SK-N-SH (cell line): ENCODE measurements at regions not wholly inside any gene's neighbourhood (a gene's known extent, or its start where the extent isn't known, plus 50 kb on each side); places are given as distances from the start of the nearest gene placed in this dataset.

Experiments
- CTCF ChIA-PET: fragments of 300-600, 350-600 bp; formaldehyde crosslinking; extraction: SDS; loops from one replicate; lab custom pipeline; 2021; lab: Yijun Ruan, JAX
- POLR2A ChIA-PET: fragments of 350-600 bp; sonication (Branson Sonifier 250); formaldehyde crosslinking; extraction: SDS; loops from one replicate; lab custom pipeline; 2020; ENCODE audit warnings: antibody characterized with exemption, inconsistent platforms; lab: Yijun Ruan, JAX
- DNase-seq: peaks from one replicate; pipeline ENCODE4 v3.0.0; 2012
- H2AFZ ChIP-seq: fragments of 200-600 bp; sonication (generic); 2 replicates; pipeline ENCODE4 v1.8.1; 2016; ENCODE audit warnings: antibody characterized with exemption, mild to moderate bottlenecking, low read depth
- H3F3A ChIP-seq: fragments of 200-600 bp; sonication (generic); replicated peaks from 2 replicates; pipeline ENCODE3; 2016; ENCODE audit warnings: antibody characterized with exemption, mild to moderate bottlenecking; ENCODE audit not compliant: insufficient read depth
- H3K27ac ChIP-seq, 2 experiments: fragments of 200-500 bp in 1 of 2; fragments of 200-600 bp in 1 of 2; sonication (Bioruptor generic) in 1 of 2; sonication (generic), shearing (Covaris generic) in 1 of 2; 2 replicates each; pipeline versions ENCODE4 v1.5.1 to v1.6.1; 2014 to 2016; ENCODE audit warnings: low read depth in 2 of 2, inconsistent platforms in 1 of 2, low read length in 1 of 2, mild to moderate bottlenecking in 1 of 2, mixed read lengths in 1 of 2
- H3K27me3 ChIP-seq: fragments of 200-600 bp; sonication (generic), shearing (Covaris generic); 2 replicates; pipeline ENCODE4 v1.6.1; 2016; ENCODE audit warnings: mixed run types; ENCODE audit not compliant: insufficient read depth
- H3K36me3 ChIP-seq, 2 experiments: fragments of 200-500 bp in 1 of 2; fragments of 200-600 bp in 1 of 2; sonication (Bioruptor generic) in 1 of 2; sonication (generic) in 1 of 2; replicated peaks in 1 of 2; 2 replicates each; pipeline versions ENCODE3 to v1.5.1; 2014 to 2016; ENCODE audit warnings: low read length in 1 of 2, mild to moderate bottlenecking in 1 of 2; ENCODE audit not compliant: insufficient read depth in 2 of 2, control insufficient read depth in 1 of 2
- H3K4me1 ChIP-seq, 2 experiments: fragments of 200-500 bp in 1 of 2; fragments of 200-600 bp in 1 of 2; sonication (Bioruptor generic) in 1 of 2; sonication (generic), shearing (Covaris generic) in 1 of 2; 2 replicates each; pipeline versions ENCODE4 v1.5.1 to v1.6.1; 2014 to 2016; ENCODE audit warnings: low read depth in 1 of 2, low read length in 1 of 2, mixed run types in 1 of 2; ENCODE audit not compliant: insufficient read depth in 2 of 2, control insufficient read depth in 1 of 2
- H3K4me2 ChIP-seq: fragments of 200-600 bp; sonication (generic), shearing (Covaris generic); 2 replicates; pipeline ENCODE4 v1.6.1; 2017; ENCODE audit warnings: mixed run types
- H3K4me3 ChIP-seq, 2 experiments: fragments of 200-500 bp in 1 of 2; fragments of 200-600 bp in 1 of 2; sonication (Bioruptor generic) in 1 of 2; sonication (generic), shearing (Covaris generic) in 1 of 2; 2 replicates each; pipeline versions ENCODE4 v1.5.1 to v1.8.1; 2014 to 2016; ENCODE audit warnings: low read depth in 2 of 2, inconsistent platforms in 1 of 2, low read length in 1 of 2, mild to moderate bottlenecking in 1 of 2, mixed read lengths in 1 of 2, moderate library complexity in 1 of 2
- H3K79me2 ChIP-seq: fragments of 200-600 bp; sonication (generic); 2 replicates; pipeline ENCODE4 v1.8.1; 2017; ENCODE audit warnings: mild to moderate bottlenecking; ENCODE audit not compliant: insufficient read depth
- H3K9ac ChIP-seq: fragments of 200-600 bp; sonication (generic); 2 replicates; pipeline ENCODE4 v1.6.1; 2017; ENCODE audit warnings: mixed run types
- H3K9me2 ChIP-seq: fragments of 200-600 bp; sonication (generic); 2 replicates; pipeline ENCODE4 v1.6.1; 2017; ENCODE audit warnings: mixed run types
- H3K9me3 ChIP-seq: fragments of 200-600 bp; sonication (generic); 2 replicates; pipeline ENCODE4 v1.6.1; 2017; ENCODE audit warnings: mixed run types, mild to moderate bottlenecking, moderate library complexity
- H4K20me1 ChIP-seq: fragments of 200-600 bp; sonication (generic); 2 replicates; pipeline ENCODE4 v1.6.1; 2017; ENCODE audit warnings: mild to moderate bottlenecking, mixed run types; ENCODE audit not compliant: insufficient read depth
- CHD2 ChIP-seq: fragments of 150-350 bp; IDR thresholded peaks from 2 replicates; pipeline ENCODE4 v1.6.1; 2018; ENCODE audit warnings: low read length; ENCODE audit not compliant: partially characterized antibody
- CTCF ChIP-seq: fragments of 200-600 bp; sonication (generic); IDR thresholded peaks from 2 replicates; pipeline ENCODE4 v1.6.1; 2017; ENCODE audit warnings: antibody characterized with exemption, mild to moderate bottlenecking, moderate library complexity
- ELF1 ChIP-seq: IDR thresholded peaks from 2 replicates; pipeline ENCODE4 v1.4.0; 2012
- EZH2phosphoT487 ChIP-seq: fragments of 200-600 bp; sonication (generic); IDR thresholded peaks from 2 replicates; pipeline ENCODE4 v1.6.1; 2017; ENCODE audit warnings: low read depth, mixed run types, mild to moderate bottlenecking, antibody characterized with exemption, moderate library complexity, borderline replicate concordance
- FOSL2 ChIP-seq: IDR thresholded peaks from 2 replicates; pipeline ENCODE4 v1.4.0; 2012; ENCODE audit warnings: low read depth, mild to moderate bottlenecking, moderate library complexity, borderline replicate concordance
- FOXJ3 ChIP-seq: sonication (generic); formaldehyde crosslinking; IDR thresholded peaks from 2 replicates; pipeline ENCODE4 v1.5.1; 2020; ENCODE audit warnings: mild to moderate bottlenecking, missing genetic modification reagents
- FOXM1 ChIP-seq: IDR thresholded peaks from 2 replicates; pipeline ENCODE4 v1.4.0; 2012; ENCODE audit warnings: low read depth, mild to moderate bottlenecking
- GABPA ChIP-seq: IDR thresholded peaks from 2 replicates; pipeline ENCODE4 v1.4.0; 2012; ENCODE audit warnings: low read depth, mild to moderate bottlenecking
- GATA2 ChIP-seq: sonication (generic); formaldehyde crosslinking; IDR thresholded peaks from 2 replicates; pipeline ENCODE4 v1.5.0; 2020; ENCODE audit warnings: mild to moderate bottlenecking, missing genetic modification reagents
- JUND ChIP-seq: IDR thresholded peaks from 2 replicates; pipeline ENCODE4 v1.4.0; 2012
- MEF2A ChIP-seq: IDR thresholded peaks from 2 replicates; pipeline ENCODE4 v1.4.0; 2012; ENCODE audit warnings: low read depth, borderline replicate concordance
- MXI1 ChIP-seq: IDR thresholded peaks from 2 replicates; pipeline ENCODE4 v1.6.1; 2012; ENCODE audit warnings: mild to moderate bottlenecking, low read depth, low read length, improper control_type of control experiment
- NFIC ChIP-seq: IDR thresholded peaks from 2 replicates; pipeline ENCODE4 v1.4.0; 2012; ENCODE audit warnings: borderline replicate concordance
- RCOR1 ChIP-seq: fragments of 150-350 bp; IDR thresholded peaks from 2 replicates; pipeline ENCODE4 v1.6.1; 2017; ENCODE audit warnings: antibody characterized with exemption, low read length
- RFX5 ChIP-seq: IDR thresholded peaks from 2 replicates; pipeline ENCODE4 v1.6.1; 2012; ENCODE audit warnings: mild to moderate bottlenecking, improper control_type of control experiment, low read length
- RXRA ChIP-seq: IDR thresholded peaks from 2 replicates; pipeline ENCODE4 v1.4.0; 2012; ENCODE audit warnings: low read depth, mild to moderate bottlenecking, borderline replicate concordance
- SIN3A ChIP-seq: IDR thresholded peaks from 2 replicates; pipeline ENCODE4 v1.6.1; 2012; ENCODE audit warnings: low read depth, mild to moderate bottlenecking, low read length, moderate library complexity, borderline replicate concordance
- SMC3 ChIP-seq: IDR thresholded peaks from 2 replicates; pipeline ENCODE4 v1.6.1; 2012; ENCODE audit warnings: low read depth, low read length, improper control_type of control experiment
- TEAD4 ChIP-seq: IDR thresholded peaks from 2 replicates; pipeline ENCODE4 v1.4.0; 2012; ENCODE audit warnings: mild to moderate bottlenecking, borderline replicate concordance; ENCODE audit not compliant: insufficient read depth
- USF2 ChIP-seq: fragments of 150-350 bp; IDR thresholded peaks from 2 replicates; pipeline ENCODE4 v1.6.1; 2017; ENCODE audit warnings: antibody characterized with exemption, low read length, low read depth, borderline replicate concordance
- ZBTB33 ChIP-seq: IDR thresholded peaks from 2 replicates; pipeline ENCODE4 v1.4.0; 2012; ENCODE audit warnings: low read depth, borderline replicate concordance
- WGBS: methylation state at CpG from one replicate; pipeline ENCODE4 v1.1.6; 2017; ENCODE audit warnings: low lambda C conversion rate; 5-methylcytosine and 5-hydroxymethylcytosine counted together

- no peak for TF ChIP-seq GABPA
- TF ChIP-seq, all 33 proteins: peak for 0
Measured at GRCh38 chr10:33706191-33706590, 371.7 kb upstream of the NRP1 start (continued).

- no peaks in the 10 kb centered on the region; a peak in 1 of 4 replicates for H3K4me1 ChIP-seq
- ChIA-PET POLR2A (no interaction called here), CTCF (no interaction called here)
- no peak overlapping the region for H3K9ac ChIP-seq
- H3K27me3 ChIP-seq, result no peaks in the 10 kb centered on the region
- no peak overlapping the region for H3K4me3 ChIP-seq
- no peak for DNase-seq
- no peak for TF ChIP-seq RCOR1
- TF ChIP-seq SIN3A, result no peak
- TF ChIP-seq CHD2, result no peak
- TF ChIP-seq FOSL2, result no peak
- no peak for TF ChIP-seq ZBTB33
- TF ChIP-seq RXRA, result no peak
- TF ChIP-seq JUND, result no peak
- TF ChIP-seq TEAD4, result no peak
- no peak for TF ChIP-seq CTCF
- no peak for TF ChIP-seq FOXJ3
- no peak for TF ChIP-seq ELF1
- TF ChIP-seq EZH2phosphoT487, result no peak
- no peak for TF ChIP-seq GATA2 (CRISPR knock-in tag)
- no peak for TF ChIP-seq MEF2A
- no peak for TF ChIP-seq RFX5
- TF ChIP-seq NFIC, result no peak
- TF ChIP-seq MXI1, result no peak
- TF ChIP-seq USF2, result no peak
- no peak for TF ChIP-seq FOXM1
- TF ChIP-seq SMC3, result no peak
- no peaks in the 10 kb centered on the region for H3K9me3 ChIP-seq
- H2AFZ ChIP-seq, result no peak overlapping the region
- H3K79me2 ChIP-seq, result no peaks in the 10 kb centered on the region
- no peaks in the 10 kb centered on the region for H3K36me3 ChIP-seq
- H3F3A ChIP-seq, result no peaks in the 10 kb centered on the region
- H3K27ac ChIP-seq, result no peak overlapping the region
- H4K20me1 ChIP-seq, result no peaks in the 10 kb centered on the region
- H3K9me2 ChIP-seq, result no peaks in the 10 kb centered on the region
- WGBS, result 84% methylated on average over 4 of the region's 4 CpGs
- no peak overlapping the region for H3K4me2 ChIP-seq
Measured at GRCh38 chr10:33704214-33704830, 369.9 kb upstream of the NRP1 start.
